ENCODE measurements at regions not wholly inside any gene's neighbourhood (a gene's known extent, or its start where the extent isn't known, plus 50 kb on each side); places are given as distances from the start of the nearest gene placed in this dataset.
"Not testable (repeated sequence)": the region's sequence is repeated elsewhere in the genome, so short reads cannot be mapped to it uniquely, and the experiment has no call there.

- DNase-seq (ENCODE audit: low read depth in 2 of 2): no peak
These were observed 101.1 kb downstream of the DLEU7 start for GRCh38 chr13:50742353-50742752.

GRCh38 chr13:50742968-50743367 is 100.5 kb downstream of the DLEU7 start:
- DNase-seq (ENCODE audit: low read depth in 2 of 2): no peak

- no peak for DNase-seq (ENCODE audit: low read depth in 2 of 2)
These were observed 99.3 kb downstream of the DLEU7 start for GRCh38 chr13:50744116-50744660.

- DNase-seq (ENCODE audit: low read depth in 2 of 2): no peak
These were observed 97.9 kb downstream of the DLEU7 start for GRCh38 chr13:50745542-50746115.

DNA sequence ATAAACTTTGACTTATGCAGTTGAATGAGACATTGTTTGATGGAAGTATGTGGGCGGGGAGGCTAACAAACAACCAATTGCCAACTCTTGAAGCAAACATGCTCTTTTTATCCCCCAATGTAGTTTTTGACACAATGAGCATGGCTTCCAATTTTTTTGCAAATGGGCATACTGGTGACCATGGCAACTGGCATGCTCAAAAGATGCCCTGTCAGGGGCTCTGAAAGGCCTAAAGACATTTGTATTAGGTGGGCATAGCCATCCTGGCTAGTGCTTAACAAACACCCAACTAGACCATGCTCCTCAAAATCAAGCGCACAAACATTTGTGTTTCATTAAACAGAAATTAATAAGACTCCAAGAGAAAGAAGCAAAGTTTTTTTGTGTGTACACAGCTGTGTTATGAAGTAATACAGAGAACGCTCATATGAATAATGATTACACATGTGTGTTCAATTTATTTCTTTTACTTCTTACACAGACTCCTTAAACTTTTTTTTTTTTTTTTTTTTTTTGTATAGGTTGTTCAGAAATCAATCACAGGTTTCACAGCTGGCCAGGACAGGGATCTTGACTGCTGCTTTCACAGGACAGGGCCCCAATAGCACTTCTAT is 95.6 kb downstream of the DLEU7 start:
- no peak for DNase-seq (ENCODE audit: low read depth in 2 of 2)

- DNase-seq (ENCODE audit: low read depth in 2 of 2): not testable (repeated sequence)
These were observed 90.3 kb downstream of the DLEU7 start for GRCh38 chr13:50753221-50753620.

DNA sequence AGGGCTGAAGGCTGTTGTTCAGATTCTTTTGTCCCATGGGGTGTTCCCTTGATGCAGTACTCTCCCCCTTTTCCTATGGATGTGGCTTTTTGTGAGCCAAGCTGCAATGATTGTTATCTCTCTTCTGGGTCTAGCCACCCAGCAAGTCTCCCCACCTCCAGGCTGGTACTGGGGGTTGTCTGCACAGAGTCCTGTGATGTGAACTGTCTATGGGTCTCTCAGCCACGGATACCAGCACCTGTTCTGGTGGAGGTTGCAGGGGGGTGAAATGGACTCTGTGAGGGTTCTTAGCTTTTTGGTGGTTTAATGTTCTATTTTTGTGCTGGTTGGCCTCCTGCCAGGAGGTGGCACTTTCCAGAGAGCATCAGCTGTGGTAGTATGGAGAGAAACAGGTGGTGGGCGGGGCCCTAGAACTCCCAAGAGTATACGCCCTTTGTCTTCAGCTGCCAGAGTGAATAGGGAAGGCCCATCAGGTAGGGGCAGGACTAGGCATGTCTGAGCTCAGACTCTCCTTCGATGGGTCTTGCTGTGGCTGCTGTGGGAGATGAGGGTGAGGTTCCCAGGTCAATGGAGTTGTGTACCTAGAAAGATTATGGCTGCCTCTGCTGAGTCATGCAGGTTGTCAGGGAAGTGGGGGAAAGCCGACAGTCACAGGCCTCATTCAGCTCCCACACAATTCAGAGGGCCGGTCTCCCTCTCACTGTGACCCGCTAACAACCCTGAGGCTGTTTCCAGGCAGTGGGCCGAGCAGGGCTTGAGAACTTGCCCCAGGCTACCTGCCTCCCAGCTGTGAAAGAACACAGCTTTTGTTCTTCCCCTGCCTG is 87.4 kb downstream of the DLEU7 start:
- DNase-seq (ENCODE audit: low read depth in 2 of 2): not testable (repeated sequence)

- no peak for DNase-seq (ENCODE audit: low read depth in 2 of 2)
These were observed 86.5 kb downstream of the DLEU7 start for GRCh38 chr13:50757008-50757407.

DNA sequence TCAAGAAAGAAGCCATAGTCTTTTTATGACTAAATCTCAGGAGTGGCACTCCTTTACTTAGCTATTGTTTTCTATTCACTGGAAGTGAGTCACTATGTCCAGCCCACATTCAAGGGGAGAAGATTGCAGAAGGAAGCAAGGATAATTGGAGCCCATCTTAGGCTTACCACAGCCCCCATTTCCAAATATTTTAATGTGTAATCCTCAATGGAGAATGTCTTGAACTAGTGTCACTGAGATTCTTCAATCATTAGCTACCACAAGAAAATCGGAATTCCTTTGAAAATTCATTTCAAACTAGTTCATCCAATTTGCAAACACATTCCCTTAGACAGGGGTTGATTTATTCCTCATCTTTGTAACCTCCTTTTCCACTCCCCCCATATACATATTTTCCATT is 84.7 kb downstream of the DLEU7 start:
- no peak for DNase-seq (ENCODE audit: low read depth in 2 of 2)

GRCh38 chr13:50760751-50761150 is 82.7 kb downstream of the DLEU7 start:
- no peak for DNase-seq (ENCODE audit: low read depth in 2 of 2)

DNA sequence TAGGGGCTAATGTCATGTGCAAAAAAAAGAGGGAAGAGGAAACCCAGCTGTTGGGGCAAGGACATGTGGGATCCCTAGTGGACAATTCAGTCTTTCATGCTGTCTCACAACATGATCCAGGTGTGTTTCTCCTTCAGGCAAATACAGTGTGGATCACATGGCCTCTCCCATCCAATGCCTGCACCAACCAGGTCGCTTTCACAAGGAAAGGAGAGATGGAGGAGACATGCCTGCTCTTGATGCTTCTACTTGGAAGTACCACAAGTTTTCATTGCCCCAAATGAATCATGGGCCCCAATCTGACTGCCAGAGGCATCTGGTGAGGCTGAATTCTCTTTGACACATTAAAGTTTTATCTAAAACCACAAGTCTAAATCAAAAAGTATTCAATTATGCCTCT is 82.1 kb downstream of the DLEU7 start:
- DNase-seq (ENCODE audit: low read depth in 2 of 2): no peak

GRCh38 chr13:50762969-50763567 is 80.4 kb downstream of the DLEU7 start:
- no peak for DNase-seq (ENCODE audit: low read depth in 2 of 2)

- DNase-seq (ENCODE audit: low read depth in 2 of 2): no peak
These were observed 77.5 kb downstream of the DLEU7 start for GRCh38 chr13:50766013-50766412.

DNA sequence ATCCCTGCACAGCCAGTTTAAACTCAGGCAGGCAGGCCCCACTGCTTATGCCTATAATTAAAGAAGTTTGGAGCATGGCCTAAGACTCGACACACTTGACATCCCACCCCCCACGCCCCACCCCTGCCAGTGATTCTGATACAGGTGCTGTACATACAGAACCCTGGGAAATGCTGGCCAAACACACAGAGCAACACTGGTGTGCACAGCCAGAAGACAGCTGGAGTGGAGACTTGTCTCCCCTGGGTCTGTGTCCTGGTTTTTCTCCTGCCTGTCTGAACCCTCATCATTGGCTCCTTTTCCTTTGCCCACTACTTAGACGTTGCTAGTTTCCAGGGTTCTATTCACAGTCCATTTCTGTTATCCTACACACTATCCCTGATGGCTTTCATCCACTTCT is 76.8 kb downstream of the DLEU7 start:
- DNase-seq (ENCODE audit: low read depth in 2 of 2): no peak

DNA sequence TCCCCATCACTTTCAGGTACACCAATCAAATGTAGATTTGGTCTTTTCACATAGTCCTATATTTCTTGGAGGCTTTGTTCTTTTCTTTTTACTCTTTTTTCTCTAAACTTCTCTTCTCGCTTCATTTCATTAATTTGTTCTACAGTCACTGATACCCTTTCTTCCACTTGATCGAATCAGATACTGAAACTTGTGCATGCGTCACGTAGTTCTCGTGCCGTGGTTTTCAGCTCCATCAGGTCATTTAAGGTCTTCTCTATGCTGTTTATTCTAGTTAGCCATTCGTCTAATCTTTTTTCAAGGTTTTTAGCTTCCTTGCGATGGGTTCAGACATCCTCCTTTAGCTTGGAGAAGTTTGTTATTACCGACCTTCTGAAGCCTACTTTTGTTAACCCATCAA is 70.6 kb downstream of the DLEU7 start:
- not testable (repeated sequence) for DNase-seq (ENCODE audit: low read depth in 2 of 2)
